Trophoblast cell (in vitro differentiated cells and primary cell): ENCODE measurements at regions not wholly inside any gene's neighbourhood (a gene's known extent, or its start where the extent isn't known, plus 50 kb on each side); places are given as distances from the start of the nearest gene placed in this dataset.
"Not testable (repeated sequence)": the region's sequence is repeated elsewhere in the genome, so short reads cannot be mapped to it uniquely, and the experiment has no call there.

ENCODE experiments used
- DNase-seq, 2 donors: peaks; one replicate each; pipeline ENCODE4 v3.0.0-alpha.2; 2016
- H2AFZ ChIP-seq: 2 replicates; pipeline ENCODE4 v1.6.1; 2013; ENCODE audit warnings: low read length, moderate library complexity, mild to moderate bottlenecking; ENCODE audit not compliant: insufficient read depth, poor library complexity
- H2AK5ac ChIP-seq: 2 replicates; pipeline ENCODE4 v1.6.1; 2013; ENCODE audit warnings: mild to moderate bottlenecking, low read length
- H2BK120ac ChIP-seq: 2 replicates; pipeline ENCODE4 v1.6.1; 2013; ENCODE audit warnings: low read length, mild to moderate bottlenecking, moderate library complexity; ENCODE audit not compliant: insufficient read depth, poor library complexity
- H2BK12ac ChIP-seq: 2 replicates; pipeline ENCODE4 v1.6.1; 2013; ENCODE audit warnings: mild to moderate bottlenecking, low read length, moderate library complexity
- H2BK5ac ChIP-seq: 2 replicates; pipeline ENCODE4 v1.6.1; 2013; ENCODE audit warnings: low read length, low read depth, moderate library complexity, mild to moderate bottlenecking; ENCODE audit not compliant: poor library complexity
- H3K14ac ChIP-seq: 2 replicates; pipeline ENCODE4 v1.6.1; 2013; ENCODE audit warnings: mild to moderate bottlenecking, low read length
- H3K18ac ChIP-seq: 2 replicates; pipeline ENCODE4 v1.6.1; 2013; ENCODE audit warnings: mild to moderate bottlenecking, low read length
- H3K23ac ChIP-seq: 2 replicates; pipeline ENCODE4 v1.6.1; 2013; ENCODE audit warnings: low read length
- H3K27ac ChIP-seq: 2 replicates; pipeline ENCODE4 v1.5.1; 2013; ENCODE audit warnings: low read depth, mild to moderate bottlenecking, inconsistent platforms, low read length, moderate library complexity
- H3K27me3 ChIP-seq: 2 replicates; pipeline ENCODE4 v1.6.1; 2013; ENCODE audit warnings: inconsistent platforms, mild to moderate bottlenecking, low read length, moderate library complexity; ENCODE audit not compliant: insufficient read depth
- H3K36me3 ChIP-seq, 2 experiments: 1 replicate in 1 of 2; 2 replicates in 1 of 2; pipeline ENCODE4 v1.6.1; 2013; ENCODE audit warnings: low read length in 2 of 2, mild to moderate bottlenecking in 2 of 2, moderate library complexity in 1 of 2; ENCODE audit not compliant: insufficient read depth in 2 of 2, control insufficient read depth in 1 of 2
- H3K4ac ChIP-seq: 2 replicates; pipeline ENCODE4 v1.6.1; 2013; ENCODE audit warnings: low read depth, mild to moderate bottlenecking, low read length, moderate library complexity
- H3K4me1 ChIP-seq, 2 experiments: 1 replicate in 1 of 2; 2 replicates in 1 of 2; pipeline ENCODE4 v1.6.1; 2013; ENCODE audit warnings: low read length in 2 of 2, mild to moderate bottlenecking in 2 of 2, moderate library complexity in 1 of 2; ENCODE audit not compliant: insufficient read depth in 2 of 2, control insufficient read depth in 1 of 2
- H3K4me2 ChIP-seq: 2 replicates; pipeline ENCODE4 v1.6.1; 2013; ENCODE audit warnings: inconsistent platforms, mild to moderate bottlenecking, low read length, moderate library complexity
- H3K4me3 ChIP-seq: 2 replicates; pipeline ENCODE4 v1.5.1; 2013; ENCODE audit warnings: mild to moderate bottlenecking, low read depth, low read length, inconsistent platforms
- H3K79me1 ChIP-seq: one replicate; pipeline ENCODE4 v1.6.1; 2013; ENCODE audit warnings: low read length
- H3K79me2 ChIP-seq: 2 replicates; pipeline ENCODE4 v1.6.1; 2013; ENCODE audit warnings: low read length, mild to moderate bottlenecking; ENCODE audit not compliant: control insufficient read depth, insufficient read depth, poor library complexity
- H3K9ac ChIP-seq: 2 replicates; pipeline ENCODE4 v1.6.1; 2013; ENCODE audit warnings: mild to moderate bottlenecking, low read length
- H3K9me3 ChIP-seq: 2 replicates; pipeline ENCODE4 v1.6.1; 2013; ENCODE audit warnings: low read depth, mild to moderate bottlenecking, control low read depth, inconsistent platforms, low read length; ENCODE audit not compliant: insufficient read depth
- H4K12ac ChIP-seq: 2 replicates; pipeline ENCODE4 v1.6.1; 2013; ENCODE audit warnings: low read depth, mild to moderate bottlenecking, low read length, moderate library complexity
- H4K8ac ChIP-seq: 2 replicates; pipeline ENCODE4 v1.6.1; 2013; ENCODE audit warnings: low read depth, mild to moderate bottlenecking, low read length, moderate library complexity
- H4K91ac ChIP-seq: one replicate; pipeline ENCODE4 v1.6.1; 2013; ENCODE audit warnings: low read depth, mild to moderate bottlenecking, low read length, moderate library complexity
- WGBS: extraction: QIAGEN DNeasy Blood & Tissue Kit; methylation state at CpG from one replicate; pipeline ENCODE4 v1.1.7; 2013; ENCODE audit warnings: missing lambda C conversion rate; ENCODE audit not compliant: insufficient read length, insufficient coverage; ENCODE audit errors: extremely low coverage; 5-methylcytosine and 5-hydroxymethylcytosine counted together

DNA sequence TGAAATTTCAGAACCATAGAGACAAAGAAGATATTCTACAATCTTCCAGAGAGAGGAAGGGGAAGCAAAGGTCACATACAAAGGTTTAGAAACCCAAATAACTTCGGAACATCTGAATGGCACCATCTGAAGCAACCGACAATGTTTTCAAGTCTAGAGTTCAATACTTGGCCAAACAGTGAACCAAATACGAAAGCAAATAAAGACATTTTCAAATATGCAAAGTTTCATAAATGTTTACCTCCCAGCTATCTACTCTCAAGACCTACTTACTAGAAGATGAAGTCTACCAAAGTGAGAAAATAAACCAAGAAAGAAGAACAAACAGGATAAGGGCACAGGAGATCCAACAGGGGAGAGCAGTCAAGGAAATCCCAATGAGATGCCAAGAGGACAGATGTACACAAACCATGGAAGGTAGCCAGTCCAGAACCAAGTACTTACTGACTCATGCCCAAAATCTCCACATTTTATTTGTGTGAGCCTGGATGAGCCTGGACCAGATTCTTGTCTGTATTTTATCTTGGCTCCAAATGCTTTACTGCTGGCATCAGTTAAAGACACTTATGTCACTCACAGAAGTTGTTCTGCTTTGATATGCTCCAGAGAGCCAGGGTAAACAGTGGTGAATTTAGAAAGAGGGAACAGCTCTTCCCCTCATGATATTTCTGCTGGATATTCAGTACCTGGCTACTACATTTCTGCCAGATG, 173.3 kb downstream of the AVL9 start:
- peak overlapping the region; percentile 98 for H2BK120ac ChIP-seq

DNA sequence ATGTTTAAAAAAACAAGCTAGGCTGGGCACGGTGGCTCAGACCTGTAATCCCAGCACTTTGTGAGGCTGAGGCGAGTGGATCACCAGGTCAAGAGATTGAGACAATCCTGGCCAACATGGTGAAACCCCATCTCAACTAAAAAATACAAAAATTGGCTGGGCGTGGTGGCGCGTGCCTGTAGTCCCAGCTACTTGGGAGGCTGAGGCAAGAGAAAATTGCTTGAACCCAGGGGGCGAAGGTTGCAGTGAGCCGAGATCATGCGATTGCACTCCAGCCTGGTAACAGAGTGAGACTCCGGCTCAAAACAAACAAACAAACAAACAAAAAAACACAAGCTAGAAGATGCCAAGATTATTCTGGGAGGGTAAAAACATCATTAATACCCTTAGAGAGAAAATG, 172.3 kb downstream of the AVL9 start:
- Histone ChIP-seq H3K4me1 (peaks cover 9 to 10% of the 10 kb centered on the region in 2 experiments), H3K79me1 (peaks cover 10% of the 10 kb centered on the region)
- no CpG with 5 or more reads among the region's 9 CpGs for WGBS
- H4K91ac ChIP-seq, H2AK5ac ChIP-seq, H3K36me3 ChIP-seq, H4K8ac ChIP-seq, H3K4me2 ChIP-seq, H2BK5ac ChIP-seq, H3K9me3 ChIP-seq, H4K12ac ChIP-seq, H3K9ac ChIP-seq, H3K27ac ChIP-seq, H3K4ac ChIP-seq, H3K27me3 ChIP-seq, H3K18ac ChIP-seq, H3K4me3 ChIP-seq, H2AFZ ChIP-seq, H3K14ac ChIP-seq, H3K23ac ChIP-seq, H2BK12ac ChIP-seq, H3K79me2 ChIP-seq, H2BK120ac ChIP-seq: not testable (repeated sequence)
- DNase-seq: peak; percentile 37 to 67

More for the DNA sequence above, 173.3 kb downstream of the AVL9 start:
- H3K18ac ChIP-seq, H3K23ac ChIP-seq, H4K12ac ChIP-seq, H3K4me3 ChIP-seq, H2BK12ac ChIP-seq, H3K27me3 ChIP-seq, H3K79me2 ChIP-seq, H3K9ac ChIP-seq, H3K4ac ChIP-seq, H3K36me3 ChIP-seq, H3K9me3 ChIP-seq, H3K4me2 ChIP-seq: not testable (repeated sequence)
- peak overlapping the region; percentile 85 for H4K8ac ChIP-seq
- no CpG with 5 or more reads among the region's 3 CpGs for WGBS
- peak; percentile 36 to 74 for DNase-seq
- peak overlapping the region; percentile 98 for H2BK5ac ChIP-seq
- H4K91ac ChIP-seq: peak overlapping the region; percentile 96
- peak overlapping the region; percentile 94 for H2AK5ac ChIP-seq
- H3K79me1 ChIP-seq: peaks cover 10% of the 10 kb centered on the region
- H3K27ac ChIP-seq: peak overlapping the region; percentile 98
- H3K4me1 ChIP-seq: peaks cover 9 to 10% of the 10 kb centered on the region in 2 experiments
- peak overlapping the region; percentile 77 for H3K14ac ChIP-seq
- peak overlapping the region; percentile 60 for H2AFZ ChIP-seq

DNA sequence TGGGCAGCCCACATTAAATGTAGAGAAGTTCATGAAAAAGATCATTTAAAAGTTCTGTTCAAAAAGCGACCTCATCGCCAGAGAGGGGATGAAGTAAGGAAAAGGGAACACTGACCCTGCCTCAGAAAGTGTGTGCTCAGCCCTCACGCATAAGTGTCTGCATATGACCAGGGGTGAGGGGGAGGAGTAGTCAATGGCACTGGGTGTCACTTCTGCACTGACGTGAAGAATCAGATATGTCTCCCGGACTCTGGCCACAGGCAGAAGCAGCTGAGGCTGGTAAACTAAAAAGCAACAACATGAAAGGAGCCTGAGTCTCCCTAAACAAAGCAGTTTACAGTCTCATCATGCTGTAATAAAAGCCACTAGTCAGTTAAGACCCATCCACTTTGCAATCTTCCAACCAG, 168.5 kb downstream of the AVL9 start:
- H3K9ac ChIP-seq, H3K9me3 ChIP-seq, H3K79me2 ChIP-seq, H3K27me3 ChIP-seq, H3K4me1 ChIP-seq, H3K36me3 ChIP-seq, DNase-seq, H3K18ac ChIP-seq, H3K14ac ChIP-seq, H3K27ac ChIP-seq, H3K79me1 ChIP-seq, H3K23ac ChIP-seq, H3K4me2 ChIP-seq, H2AK5ac ChIP-seq, H2BK120ac ChIP-seq, H4K8ac ChIP-seq, H3K4ac ChIP-seq, H4K91ac ChIP-seq, H3K4me3 ChIP-seq, H2AFZ ChIP-seq, H4K12ac ChIP-seq, H2BK12ac ChIP-seq, H2BK5ac ChIP-seq: not testable (repeated sequence)
- no CpG with 5 or more reads among the region's 5 CpGs for WGBS

DNA sequence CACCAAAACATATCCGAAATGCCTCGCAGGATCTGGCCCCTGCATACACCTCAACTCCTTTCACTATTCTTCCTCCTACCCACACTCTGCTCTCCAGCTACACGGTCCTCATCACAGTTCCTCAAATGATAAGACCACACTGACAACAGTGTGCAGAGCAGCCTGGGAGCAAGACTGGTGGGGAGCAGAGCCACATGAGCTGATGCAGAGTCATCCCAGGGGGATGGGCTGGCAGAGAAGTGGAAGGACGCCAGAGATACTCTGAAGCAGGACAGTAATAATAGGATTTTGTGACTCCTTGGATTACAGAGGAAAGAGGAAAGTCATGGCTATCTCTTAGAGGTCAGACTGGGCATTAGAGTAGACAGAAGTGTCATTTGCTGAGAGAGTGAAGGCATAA, 167.2 kb downstream of the AVL9 start:
- not testable (repeated sequence) for H3K4ac ChIP-seq, DNase-seq, H2AFZ ChIP-seq, H3K9ac ChIP-seq, H3K4me1 ChIP-seq, H3K36me3 ChIP-seq, H4K12ac ChIP-seq, H3K14ac ChIP-seq, H3K23ac ChIP-seq, H3K27ac ChIP-seq, H3K4me3 ChIP-seq, H3K9me3 ChIP-seq, H3K27me3 ChIP-seq, H4K91ac ChIP-seq, H3K18ac ChIP-seq, H4K8ac ChIP-seq, H2BK120ac ChIP-seq, H2BK5ac ChIP-seq, H3K4me2 ChIP-seq, H3K79me2 ChIP-seq, H3K79me1 ChIP-seq, H2BK12ac ChIP-seq, H2AK5ac ChIP-seq
- no CpG with 5 or more reads among the region's 4 CpGs for WGBS
